Stimulated activated naive CD8-positive, alpha-beta T cell treated with anti-CD3 and anti-CD28 coated beads, Interleukin-15, amount 100 ng/mL, for 72 hours (primary cell): ENCODE measurements at regions not wholly inside any gene's neighbourhood (a gene's known extent, or its start where the extent isn't known, plus 50 kb on each side); places are given as distances from the start of the nearest gene placed in this dataset.

ENCODE experiments used
- ATAC-seq: fragments of 150-1000 bp; cut with Tn5 transposase; 2 replicates; pipeline ENCODE4 v1.10.0; 2021; ENCODE audit warnings: mild to moderate bottlenecking, moderate library complexity
- DNase-seq, 2 donors: peaks; one replicate each; pipeline ENCODE4 v3.0.0; 2021 to 2022
- H3K27ac Mint-ChIP-seq, 2 donors: one replicate each; pipeline ENCODE4 v1.8.0; 2022; ENCODE audit warnings: mild to moderate bottlenecking in 2 of 2, mixed read lengths in 2 of 2, moderate library complexity in 2 of 2
- H3K27me3 Mint-ChIP-seq: one replicate; pipeline ENCODE4 v1.8.0; 2022; ENCODE audit warnings: mixed read lengths
- H3K4me1 Mint-ChIP-seq: one replicate; pipeline ENCODE4 v1.8.0; 2022; ENCODE audit warnings: mild to moderate bottlenecking, mixed read lengths
- H3K4me3 Mint-ChIP-seq, 2 donors: one replicate each; pipeline ENCODE4 v1.8.0; 2022; ENCODE audit warnings: mild to moderate bottlenecking in 2 of 2, mixed read lengths in 2 of 2, moderate library complexity in 1 of 2
- H3K9me3 Mint-ChIP-seq, 2 donors: one replicate each; pipeline ENCODE4 v1.8.0; 2022; ENCODE audit warnings: mixed read lengths in 2 of 2

DNA sequence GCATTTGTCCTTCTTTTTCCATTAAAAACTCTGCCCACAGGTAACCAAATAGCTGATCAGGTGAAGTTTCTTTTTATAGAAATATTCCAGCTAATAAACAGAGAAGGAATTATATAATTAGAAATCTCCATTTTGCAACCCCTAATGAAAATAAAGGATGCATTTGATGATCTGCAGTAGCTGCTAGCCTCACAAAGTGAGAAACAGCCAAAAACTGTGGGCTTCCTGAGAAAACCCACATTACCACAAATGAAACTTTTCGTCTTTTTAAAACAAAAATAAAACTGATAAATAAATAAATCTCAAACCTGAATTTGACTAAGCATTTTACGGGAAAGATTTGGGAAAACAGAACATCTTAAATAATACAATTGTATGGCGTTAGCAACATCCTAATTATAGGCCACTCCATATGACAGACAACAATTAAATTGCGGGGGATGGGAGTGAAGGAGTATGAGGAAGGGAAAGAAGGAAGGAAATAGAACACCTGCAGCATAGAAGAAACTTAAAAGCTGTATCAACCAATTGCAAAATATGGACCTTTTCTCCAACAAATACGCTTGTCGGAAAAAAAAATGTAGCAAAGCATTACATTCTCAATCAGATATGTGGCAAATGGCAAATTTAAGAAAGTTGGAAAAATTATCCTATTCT, 283.0 kb upstream of the ITGA1 start:
- H3K27ac Mint-ChIP-seq: no peak overlapping the region
- no peak for DNase-seq
- H3K27me3 Mint-ChIP-seq: peaks cover 16% of the 10 kb centered on the region

DNA sequence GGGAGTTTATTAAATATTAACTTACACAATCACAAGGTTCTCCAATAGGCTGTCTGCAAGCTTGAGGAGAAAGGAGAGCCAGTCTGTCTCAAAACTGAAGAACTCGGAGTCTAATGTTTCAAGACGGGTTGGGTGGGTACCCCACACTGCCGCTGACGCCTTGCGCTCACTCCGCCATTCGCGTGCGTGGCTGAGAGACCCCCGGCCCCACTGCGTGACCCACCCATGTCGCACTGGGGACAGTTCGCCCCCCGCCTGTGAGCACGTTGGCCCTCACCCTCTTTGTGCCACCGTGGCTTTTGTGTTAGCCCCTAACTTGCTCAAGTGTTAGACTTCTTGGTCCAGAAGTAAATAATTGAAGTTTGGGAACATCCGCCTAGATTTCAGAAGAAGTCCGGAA, 270.0 kb upstream of the ITGA1 start:
- no peak for DNase-seq
- Mint-ChIP-seq H3K4me3 (no peak overlapping the region), H3K4me1 (no peaks in the 10 kb centered on the region), H3K27me3 (no peaks in the 10 kb centered on the region), H3K9me3 (peaks cover 0 to 5% of the 10 kb centered on the region in 2 donors), H3K27ac (no peak overlapping the region)
- ATAC-seq: peak; percentile 45

More for the DNA sequence above, 283.0 kb upstream of the ITGA1 start:
- no peak overlapping the region for H3K4me3 Mint-ChIP-seq
- ATAC-seq: no peak
- no peaks in the 10 kb centered on the region for H3K4me1 Mint-ChIP-seq
- H3K9me3 Mint-ChIP-seq: no peaks in the 10 kb centered on the region

DNA sequence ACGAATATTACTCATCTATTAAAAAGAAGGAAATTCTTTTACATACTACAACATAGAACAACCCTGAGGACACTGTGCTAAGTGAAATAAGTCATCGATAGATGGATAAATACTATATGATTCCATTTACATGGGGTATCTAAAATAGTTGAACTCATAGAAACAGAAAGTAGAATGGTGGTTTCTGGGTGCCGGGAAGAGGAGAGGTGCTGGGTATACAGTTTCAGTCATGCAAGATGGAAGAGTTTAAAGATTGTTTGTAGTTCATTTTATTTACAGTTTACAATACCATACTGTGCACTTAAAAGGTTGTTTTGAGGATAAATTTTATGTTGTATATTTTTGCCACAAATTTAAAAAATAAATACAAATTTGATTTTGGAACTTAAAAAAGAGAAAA, 267.5 kb upstream of the ITGA1 start:
- Mint-ChIP-seq H3K27ac (no peak overlapping the region), H3K27me3 (no peaks in the 10 kb centered on the region), H3K4me3 (no peak overlapping the region), H3K4me1 (no peaks in the 10 kb centered on the region), H3K9me3 (peaks cover 0 to 5% of the 10 kb centered on the region in 2 donors)
- ATAC-seq: no peak
- DNase-seq: no peak

DNA sequence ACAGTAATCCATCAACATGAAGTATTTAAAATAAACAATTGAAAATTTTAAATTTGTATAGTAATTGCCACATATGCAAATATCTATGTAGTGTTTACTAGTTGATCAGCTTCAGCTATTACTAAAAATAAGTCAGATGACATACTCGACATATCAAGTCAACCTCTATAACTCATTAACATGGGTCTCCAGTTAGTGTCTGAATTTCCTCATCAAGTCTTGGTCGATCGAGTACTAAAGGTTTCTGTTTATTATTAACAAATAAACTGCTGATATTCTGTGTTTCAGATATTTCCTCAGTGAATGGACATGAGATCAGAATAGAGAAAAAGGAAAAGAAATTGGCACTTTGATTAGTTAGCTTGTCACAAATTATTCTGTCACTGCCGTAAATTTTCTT, 266.5 kb upstream of the ITGA1 start:
- no peak overlapping the region for H3K27ac Mint-ChIP-seq
- H3K27me3 Mint-ChIP-seq: no peaks in the 10 kb centered on the region
- H3K4me1 Mint-ChIP-seq: no peaks in the 10 kb centered on the region
- peaks cover 0 to 5% of the 10 kb centered on the region in 2 donors for H3K9me3 Mint-ChIP-seq
- DNase-seq: no peak
- ATAC-seq: no peak
- no peak overlapping the region for H3K4me3 Mint-ChIP-seq

- no peaks in the 10 kb centered on the region for H3K9me3 Mint-ChIP-seq
- no peak overlapping the region for H3K4me3 Mint-ChIP-seq
- no peaks in the 10 kb centered on the region for H3K27me3 Mint-ChIP-seq
- DNase-seq (no peak), ATAC-seq (no peak)
- no peaks in the 10 kb centered on the region for H3K4me1 Mint-ChIP-seq
- H3K27ac Mint-ChIP-seq: no peak overlapping the region
Observed at GRCh38 chr5:52523701-52524100, 264.0 kb upstream of the ITGA1 start.

GRCh38 chr5:52531105-52531504, 256.6 kb upstream of the ITGA1 start:
- H3K27ac Mint-ChIP-seq: no peak overlapping the region
- peaks cover 22 to 23% of the 10 kb centered on the region in 2 donors for H3K9me3 Mint-ChIP-seq
- H3K4me1 Mint-ChIP-seq: no peaks in the 10 kb centered on the region
- no peak overlapping the region for H3K4me3 Mint-ChIP-seq
- ATAC-seq (no peak), DNase-seq (no peak)
- no peaks in the 10 kb centered on the region for H3K27me3 Mint-ChIP-seq

DNA sequence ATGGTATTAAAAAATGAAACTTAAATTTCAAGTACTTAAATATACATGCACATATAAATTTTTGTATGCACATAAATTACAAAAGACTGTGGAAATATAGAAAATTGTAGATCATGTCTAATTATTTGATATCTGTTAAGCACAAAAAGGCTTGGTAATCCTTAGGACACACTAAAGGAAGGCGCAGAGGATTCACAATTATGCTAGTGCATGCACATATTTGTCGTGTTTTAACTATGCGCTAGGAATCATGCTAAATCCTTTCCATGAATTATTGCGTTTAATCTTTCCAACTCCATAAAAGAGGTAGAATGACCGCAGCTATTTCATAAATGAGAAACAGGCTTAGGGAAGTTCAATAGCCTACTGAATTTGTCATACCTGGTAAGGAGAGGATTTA, 244.1 kb upstream of the ITGA1 start:
- H3K27me3 Mint-ChIP-seq: no peaks in the 10 kb centered on the region
- ATAC-seq (no peak), DNase-seq (no peak)
- H3K9me3 Mint-ChIP-seq: no peaks in the 10 kb centered on the region
- H3K4me1 Mint-ChIP-seq: no peaks in the 10 kb centered on the region
- H3K4me3 Mint-ChIP-seq: no peak overlapping the region
- no peak overlapping the region for H3K27ac Mint-ChIP-seq

GRCh38 chr5:52544738-52545137, 243.0 kb upstream of the ITGA1 start:
- ATAC-seq (no peak), DNase-seq (no peak)
- Mint-ChIP-seq H3K9me3 (no peaks in the 10 kb centered on the region), H3K27ac (no peak overlapping the region), H3K4me1 (no peaks in the 10 kb centered on the region), H3K27me3 (no peaks in the 10 kb centered on the region), H3K4me3 (no peak overlapping the region)

- no peak for DNase-seq
- Mint-ChIP-seq H3K4me1 (no peaks in the 10 kb centered on the region), H3K27ac (no peak overlapping the region), H3K27me3 (no peaks in the 10 kb centered on the region), H3K4me3 (no peak overlapping the region), H3K9me3 (no peaks in the 10 kb centered on the region)
- no peak for ATAC-seq
Observed at GRCh38 chr5:52554293-52554692, 233.4 kb upstream of the ITGA1 start.

GRCh38 chr5:52560366-52560765, 227.3 kb upstream of the ITGA1 start:
- H3K4me1 Mint-ChIP-seq: no peaks in the 10 kb centered on the region
- DNase-seq (no peak), ATAC-seq (no peak)
- no peak overlapping the region for H3K27ac Mint-ChIP-seq
- peaks cover 6% of the 10 kb centered on the region for H3K27me3 Mint-ChIP-seq
- no peak overlapping the region for H3K4me3 Mint-ChIP-seq
- no peaks in the 10 kb centered on the region for H3K9me3 Mint-ChIP-seq

GRCh38 chr5:52562473-52562872, 225.2 kb upstream of the ITGA1 start:
- no peaks in the 10 kb centered on the region for H3K9me3 Mint-ChIP-seq
- no peaks in the 10 kb centered on the region for H3K4me1 Mint-ChIP-seq
- ATAC-seq (no peak), DNase-seq (no peak)
- no peak overlapping the region for H3K27ac Mint-ChIP-seq
- H3K27me3 Mint-ChIP-seq: peaks cover 6% of the 10 kb centered on the region
- no peak overlapping the region for H3K4me3 Mint-ChIP-seq

GRCh38 chr5:52564587-52564986, 223.1 kb upstream of the ITGA1 start:
- no peaks in the 10 kb centered on the region for H3K9me3 Mint-ChIP-seq
- DNase-seq (no peak), ATAC-seq (no peak)
- no peak overlapping the region for H3K27ac Mint-ChIP-seq
- peaks cover 6% of the 10 kb centered on the region for H3K27me3 Mint-ChIP-seq
- H3K4me1 Mint-ChIP-seq: no peaks in the 10 kb centered on the region
- no peak overlapping the region for H3K4me3 Mint-ChIP-seq

GRCh38 chr5:52577546-52577945, 210.2 kb upstream of the ITGA1 start:
- peaks cover 16% of the 10 kb centered on the region for H3K27me3 Mint-ChIP-seq
- H3K4me3 Mint-ChIP-seq: no peak overlapping the region
- H3K9me3 Mint-ChIP-seq: no peaks in the 10 kb centered on the region

DNA sequence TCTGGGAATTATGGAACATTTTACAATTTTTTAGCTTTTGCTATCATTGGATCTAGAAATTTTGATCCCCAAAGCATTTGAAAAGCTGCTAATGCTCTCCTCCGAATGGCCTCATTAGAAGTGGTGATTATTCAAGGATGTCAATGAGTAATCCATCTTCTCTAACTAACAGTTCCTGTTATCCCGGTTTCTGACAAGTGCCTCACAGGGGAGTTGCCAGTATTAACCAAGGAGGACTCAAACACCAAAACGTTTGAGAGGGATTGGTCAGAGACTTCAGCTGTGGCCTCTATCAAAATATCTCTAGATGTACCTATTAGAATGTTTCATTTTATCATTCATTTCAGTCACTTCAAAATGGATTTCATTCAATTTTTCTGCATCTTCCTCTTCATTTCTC, 208.3 kb upstream of the ITGA1 start:
- Mint-ChIP-seq H3K9me3 (no peaks in the 10 kb centered on the region), H3K27me3 (peaks cover 16% of the 10 kb centered on the region), H3K27ac (no peak overlapping the region), H3K4me3 (no peak overlapping the region), H3K4me1 (no peaks in the 10 kb centered on the region)
- ATAC-seq (no peak), DNase-seq (no peak)

More at GRCh38 chr5:52577546-52577945, 210.2 kb upstream of the ITGA1 start:
- ATAC-seq (no peak), DNase-seq (no peak)
- no peak overlapping the region for H3K27ac Mint-ChIP-seq
- no peaks in the 10 kb centered on the region for H3K4me1 Mint-ChIP-seq

GRCh38 chr5:52580921-52581320, 206.8 kb upstream of the ITGA1 start:
- Mint-ChIP-seq H3K4me3 (no peak overlapping the region), H3K27me3 (peaks cover 16% of the 10 kb centered on the region), H3K27ac (no peak overlapping the region), H3K4me1 (no peaks in the 10 kb centered on the region), H3K9me3 (no peaks in the 10 kb centered on the region)
- ATAC-seq (no peak), DNase-seq (no peak)

DNA sequence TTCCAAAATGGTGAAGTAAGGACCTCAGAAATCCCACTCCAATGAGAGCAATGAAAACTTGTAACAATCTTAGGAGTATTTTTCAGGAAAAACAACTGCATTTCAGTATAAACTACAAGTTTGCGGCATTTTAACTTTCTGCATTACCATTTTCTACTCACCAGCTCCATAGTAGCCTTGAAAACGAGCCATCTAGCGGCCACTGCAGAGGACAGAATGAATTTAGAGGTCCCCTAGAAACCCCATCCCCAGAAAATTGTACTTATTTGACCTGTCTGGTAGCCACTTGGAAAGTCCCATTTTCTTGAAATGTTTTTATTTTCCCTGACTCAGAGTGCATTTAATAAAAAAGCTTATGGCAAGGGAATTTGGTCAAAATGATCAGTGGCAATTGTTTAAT, 205.4 kb upstream of the ITGA1 start:
- no peaks in the 10 kb centered on the region for H3K9me3 Mint-ChIP-seq

DNA sequence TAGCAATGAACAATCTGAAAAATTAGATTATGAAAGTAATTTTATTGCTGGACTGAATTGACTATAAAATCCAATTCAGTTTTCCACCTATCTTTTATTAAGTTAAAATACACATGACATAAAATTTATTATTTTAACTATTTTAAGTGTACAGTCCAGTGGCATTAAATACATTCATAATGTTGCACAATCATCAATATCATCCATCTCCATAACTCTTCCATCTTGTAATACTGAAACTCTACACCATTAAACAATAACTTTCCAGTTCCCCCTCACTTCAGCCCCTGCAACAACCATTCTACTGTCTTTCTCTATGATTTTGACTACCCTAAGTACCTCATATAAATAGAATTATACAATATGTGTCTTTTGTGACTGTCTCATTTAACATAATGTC, 200.6 kb upstream of the ITGA1 start:
- ATAC-seq: no peak
- H3K9me3 Mint-ChIP-seq: no peaks in the 10 kb centered on the region
- no peak overlapping the region for H3K4me3 Mint-ChIP-seq

More for the DNA sequence above, 205.4 kb upstream of the ITGA1 start:
- ATAC-seq (no peak), DNase-seq (no peak)
- Mint-ChIP-seq H3K27me3 (peaks cover 16% of the 10 kb centered on the region), H3K4me3 (no peak overlapping the region), H3K27ac (no peak overlapping the region), H3K4me1 (no peaks in the 10 kb centered on the region)

More for the DNA sequence above, 200.6 kb upstream of the ITGA1 start:
- H3K27ac Mint-ChIP-seq: no peak overlapping the region
- no peaks in the 10 kb centered on the region for H3K27me3 Mint-ChIP-seq
- H3K4me1 Mint-ChIP-seq: no peaks in the 10 kb centered on the region
- DNase-seq: no peak
